ENCODE measurements at regions not wholly inside any gene's neighbourhood (a gene's known extent, or its start where the extent isn't known, plus 50 kb on each side); places are given as distances from the start of the nearest gene placed in this dataset.

GRCh38 chr5:82356808-82357671, 78.9 kb upstream of the RPS23 start:
- no peak for TF ChIP-seq EZH2 (IDR thresholded peaks at IDR 0.05; ENCODE audit: low read depth, low read length, severe bottlenecking)
- no peak for TF ChIP-seq BRCA1 (IDR thresholded peaks at IDR 0.05; ENCODE audit: low read depth, low read length)
- TF ChIP-seq, protein P1, sequence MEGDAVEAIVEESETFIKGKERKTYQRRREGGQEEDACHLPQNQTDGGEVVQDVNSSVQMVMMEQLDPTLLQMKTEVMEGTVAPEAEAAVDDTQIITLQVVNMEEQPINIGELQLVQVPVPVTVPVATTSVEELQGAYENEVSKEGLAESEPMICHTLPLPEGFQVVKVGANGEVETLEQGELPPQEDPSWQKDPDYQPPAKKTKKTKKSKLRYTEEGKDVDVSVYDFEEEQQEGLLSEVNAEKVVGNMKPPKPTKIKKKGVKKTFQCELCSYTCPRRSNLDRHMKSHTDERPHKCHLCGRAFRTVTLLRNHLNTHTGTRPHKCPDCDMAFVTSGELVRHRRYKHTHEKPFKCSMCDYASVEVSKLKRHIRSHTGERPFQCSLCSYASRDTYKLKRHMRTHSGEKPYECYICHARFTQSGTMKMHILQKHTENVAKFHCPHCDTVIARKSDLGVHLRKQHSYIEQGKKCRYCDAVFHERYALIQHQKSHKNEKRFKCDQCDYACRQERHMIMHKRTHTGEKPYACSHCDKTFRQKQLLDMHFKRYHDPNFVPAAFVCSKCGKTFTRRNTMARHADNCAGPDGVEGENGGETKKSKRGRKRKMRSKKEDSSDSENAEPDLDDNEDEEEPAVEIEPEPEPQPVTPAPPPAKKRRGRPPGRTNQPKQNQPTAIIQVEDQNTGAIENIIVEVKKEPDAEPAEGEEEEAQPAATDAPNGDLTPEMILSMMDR (IDR thresholded peaks at IDR 0.05; ENCODE audit: control extremely low read depth in 1 of 3, insufficient read depth in 1 of 3, low read depth in 1 of 3, low read length in 3 of 3), result no peak

Measured in H1 (cell line).